HepG2 (cell line): ENCODE measurements at regions not wholly inside any gene's neighbourhood (a gene's known extent, or its start where the extent isn't known, plus 50 kb on each side); places are given as distances from the start of the nearest gene placed in this dataset.

Experiments
- CREB1 ChIP-seq, 2 experiments: fragments of 450-650 bp in 1 of 2; IDR thresholded peaks; 2 replicates each; pipeline ENCODE4 v1.6.1; 2016 to 2017; ENCODE audit warnings: control low read depth in 1 of 2, mild to moderate bottlenecking in 1 of 2, missing compliant biosample characterization in 1 of 2, missing genetic modification characterization in 1 of 2
- KDM5B ChIP-seq: sonication (generic); formaldehyde crosslinking; IDR thresholded peaks from 2 replicates; pipeline ENCODE4 v1.4.0; 2020; ENCODE audit warnings: missing genetic modification reagents, mild to moderate bottlenecking, borderline replicate concordance
- MYC ChIP-seq: sonication (generic); formaldehyde crosslinking; IDR thresholded peaks from 2 replicates; pipeline ENCODE4 v1.9.0; 2021; ENCODE audit warnings: missing genetic modification reagents, borderline replicate concordance
- POLR2A ChIP-seq, 2 experiments: IDR thresholded peaks; 2 replicates each; pipeline ENCODE4 v1.6.1; 2011; ENCODE audit warnings: low read depth in 2 of 2, low read length in 2 of 2, mild to moderate bottlenecking in 1 of 2, moderate library complexity in 1 of 2; ENCODE audit not compliant: insufficient read depth in 1 of 2
- POLR2AphosphoS5 ChIP-seq: IDR thresholded peaks from 2 replicates; pipeline ENCODE4 v1.6.1; 2012; ENCODE audit warnings: low read depth, low read length
- RBFOX2 ChIP-seq: fragments of 200-400 bp; formaldehyde crosslinking; IDR thresholded peaks from 2 replicates; pipeline ENCODE4 v1.6.1; 2017; ENCODE audit warnings: low read depth, mild to moderate bottlenecking, low read length
- ZNF446 ChIP-seq: sonication (generic); formaldehyde crosslinking; IDR thresholded peaks from 2 replicates; pipeline ENCODE4 v1.5.0; 2020; ENCODE audit warnings: mild to moderate bottlenecking, missing genetic modification reagents

DNA sequence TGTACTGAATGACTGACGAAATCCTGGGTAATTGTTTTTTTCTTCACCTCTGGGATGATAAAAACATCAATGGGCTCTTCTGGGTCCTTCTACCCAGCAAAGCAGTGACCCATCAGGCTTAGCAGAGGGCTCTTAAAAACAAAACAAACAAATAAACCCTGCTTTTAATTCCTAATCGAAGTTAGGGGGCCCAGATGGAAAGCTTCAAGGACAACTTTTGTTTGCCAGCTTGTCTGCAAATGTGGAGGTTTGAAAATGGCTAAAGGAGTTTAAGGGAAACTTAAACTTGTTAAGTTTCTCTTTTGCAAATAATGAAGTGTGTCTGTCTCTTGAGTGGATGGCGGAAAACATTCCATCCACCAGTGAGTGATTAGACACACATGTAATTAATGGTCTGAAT lies 327.2 kb downstream of the SATB2 start:
- TF ChIP-seq POLR2A (IDR thresholded peaks at IDR 0.05; ENCODE audit: insufficient read depth in 1 of 2, low read depth in 2 of 2, low read length in 2 of 2) (no peak), ZNF446 (CRISPR knock-in tag) (no peak), CREB1 (IDR thresholded peaks at IDR 0.05) (no peak), CREB1 (CRISPR knock-in tag; IDR thresholded peaks at IDR 0.05) (no peak), MYC (no peak), POLR2AphosphoS5 (no peak), RBFOX2 (no peak), KDM5B (CRISPR knock-in tag) (no peak)
